IPS-18a (cell line): ENCODE measurements at regions not wholly inside any gene's neighbourhood (a gene's known extent, or its start where the extent isn't known, plus 50 kb on each side); places are given as distances from the start of the nearest gene placed in this dataset.

Source experiments
- H3K27ac ChIP-seq: one replicate; pipeline ENCODE4 v1.5.1; 2013; ENCODE audit warnings: low read length
- H3K27me3 ChIP-seq: one replicate; pipeline ENCODE4 v1.6.1; 2013; ENCODE audit warnings: mild to moderate bottlenecking, low read length; ENCODE audit not compliant: control insufficient read depth, insufficient read depth
- H3K36me3 ChIP-seq: one replicate; pipeline ENCODE4 v1.6.1; 2013; ENCODE audit warnings: low read depth, low read length; ENCODE audit not compliant: control insufficient read depth
- H3K4me1 ChIP-seq: one replicate; pipeline ENCODE4 v1.6.1; 2013; ENCODE audit warnings: low read depth, low read length; ENCODE audit not compliant: control insufficient read depth
- H3K4me3 ChIP-seq: one replicate; pipeline ENCODE4 v1.5.1; 2013; ENCODE audit warnings: low read length
- H3K9ac ChIP-seq: one replicate; pipeline ENCODE4 v1.6.1; 2013; ENCODE audit warnings: mild to moderate bottlenecking, low read length, moderate library complexity
- H3K9me3 ChIP-seq: one replicate; pipeline ENCODE4 v1.6.1; 2013; ENCODE audit warnings: low read depth, low read length; ENCODE audit not compliant: control insufficient read depth

DNA sequence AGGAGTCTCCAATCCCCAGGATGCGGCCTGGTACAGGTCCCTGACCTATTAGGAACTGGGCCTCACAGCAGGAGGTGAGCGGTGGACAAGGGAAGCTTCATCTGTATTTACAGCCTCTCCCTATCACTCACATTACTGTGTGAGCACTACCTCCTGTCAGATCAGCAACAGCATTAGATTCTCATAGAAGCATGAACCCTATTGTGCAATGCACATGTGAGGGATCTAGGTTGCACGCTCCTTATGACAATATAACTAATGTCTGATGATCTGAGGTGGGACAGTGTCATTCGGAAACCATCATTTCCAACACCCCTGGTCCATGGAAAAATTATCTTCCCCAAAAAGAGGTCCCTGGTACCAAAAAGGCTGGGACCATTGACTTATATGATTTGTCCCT is 1000.5 kb downstream of the FLRT2 start:
- Histone ChIP-seq H3K9ac (no peak overlapping the region), H3K9me3 (no peaks in the 10 kb centered on the region), H3K4me3 (no peak overlapping the region), H3K36me3 (no peaks in the 10 kb centered on the region), H3K27ac (no peak overlapping the region), H3K27me3 (no peaks in the 10 kb centered on the region), H3K4me1 (no peaks in the 10 kb centered on the region)

DNA sequence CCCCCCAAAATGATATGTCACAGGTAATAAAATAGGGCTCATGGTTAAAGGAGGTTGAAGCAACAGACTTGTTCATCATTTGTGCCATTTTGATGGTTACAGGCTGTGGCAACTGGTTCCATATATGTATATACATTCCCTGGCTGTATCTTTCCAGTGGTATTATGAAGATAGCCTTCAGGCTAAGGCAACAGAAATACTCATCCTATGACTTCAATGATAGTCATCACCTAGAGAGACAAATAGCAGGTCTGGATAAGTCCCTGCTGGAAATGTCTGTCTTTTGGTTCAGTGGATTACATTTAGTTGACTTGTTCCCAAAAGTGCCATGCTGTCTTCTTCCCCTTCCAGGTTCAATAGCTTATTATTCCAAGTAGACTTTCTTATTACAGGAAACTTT is 997.4 kb downstream of the FLRT2 start:
- Histone ChIP-seq H3K4me1 (no peaks in the 10 kb centered on the region), H3K4me3 (no peak overlapping the region), H3K9me3 (no peaks in the 10 kb centered on the region), H3K9ac (no peak overlapping the region), H3K27ac (no peak overlapping the region), H3K27me3 (no peaks in the 10 kb centered on the region), H3K36me3 (no peaks in the 10 kb centered on the region)

DNA sequence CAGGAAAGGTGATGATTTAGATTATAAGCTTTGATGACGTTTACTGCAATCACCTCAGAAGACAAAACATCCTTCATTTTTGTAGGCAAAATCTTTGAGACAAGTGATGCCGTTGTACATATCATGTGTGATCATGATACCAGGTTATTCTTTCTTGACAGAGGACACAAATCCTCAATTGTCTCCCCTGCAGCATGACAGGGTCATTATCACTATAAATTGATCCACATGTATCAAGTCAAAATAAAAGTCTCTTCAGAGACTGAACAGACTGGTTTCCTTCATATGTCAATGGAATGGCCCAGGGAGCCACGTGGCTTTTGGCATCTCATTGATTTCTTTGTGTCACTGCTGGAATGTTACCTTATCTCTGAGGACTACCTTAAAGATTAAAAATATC is 995.7 kb downstream of the FLRT2 start:
- H3K4me1 ChIP-seq: no peaks in the 10 kb centered on the region
- no peaks in the 10 kb centered on the region for H3K27me3 ChIP-seq
- H3K9me3 ChIP-seq: no peaks in the 10 kb centered on the region
- H3K4me3 ChIP-seq: no peak overlapping the region
- H3K27ac ChIP-seq: no peak overlapping the region
- no peak overlapping the region for H3K9ac ChIP-seq
- H3K36me3 ChIP-seq: no peaks in the 10 kb centered on the region

DNA sequence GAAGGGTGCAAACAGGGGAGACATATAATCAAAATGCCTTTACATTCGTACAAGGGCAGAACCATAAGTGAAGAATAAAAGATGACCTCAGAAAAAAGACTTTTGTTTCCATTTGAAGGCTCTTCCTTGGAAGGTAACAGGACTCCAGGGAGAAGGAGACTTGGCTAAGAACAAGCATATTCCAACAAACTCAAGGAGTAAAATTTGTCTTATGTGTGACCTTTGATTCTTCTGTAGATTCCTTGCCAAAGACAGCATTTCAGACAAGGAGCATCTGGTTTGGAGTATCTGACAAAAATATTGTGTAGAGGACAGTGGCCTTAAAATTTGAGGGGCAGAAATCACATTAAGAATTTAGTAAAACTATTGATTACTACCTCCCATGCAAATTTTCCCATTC is 991.9 kb downstream of the FLRT2 start:
- H3K36me3 ChIP-seq: no peaks in the 10 kb centered on the region
- H3K27me3 ChIP-seq: no peaks in the 10 kb centered on the region
- no peaks in the 10 kb centered on the region for H3K4me1 ChIP-seq
- no peak overlapping the region for H3K9ac ChIP-seq
- H3K9me3 ChIP-seq: no peaks in the 10 kb centered on the region
- no peak overlapping the region for H3K27ac ChIP-seq
- H3K4me3 ChIP-seq: no peak overlapping the region

DNA sequence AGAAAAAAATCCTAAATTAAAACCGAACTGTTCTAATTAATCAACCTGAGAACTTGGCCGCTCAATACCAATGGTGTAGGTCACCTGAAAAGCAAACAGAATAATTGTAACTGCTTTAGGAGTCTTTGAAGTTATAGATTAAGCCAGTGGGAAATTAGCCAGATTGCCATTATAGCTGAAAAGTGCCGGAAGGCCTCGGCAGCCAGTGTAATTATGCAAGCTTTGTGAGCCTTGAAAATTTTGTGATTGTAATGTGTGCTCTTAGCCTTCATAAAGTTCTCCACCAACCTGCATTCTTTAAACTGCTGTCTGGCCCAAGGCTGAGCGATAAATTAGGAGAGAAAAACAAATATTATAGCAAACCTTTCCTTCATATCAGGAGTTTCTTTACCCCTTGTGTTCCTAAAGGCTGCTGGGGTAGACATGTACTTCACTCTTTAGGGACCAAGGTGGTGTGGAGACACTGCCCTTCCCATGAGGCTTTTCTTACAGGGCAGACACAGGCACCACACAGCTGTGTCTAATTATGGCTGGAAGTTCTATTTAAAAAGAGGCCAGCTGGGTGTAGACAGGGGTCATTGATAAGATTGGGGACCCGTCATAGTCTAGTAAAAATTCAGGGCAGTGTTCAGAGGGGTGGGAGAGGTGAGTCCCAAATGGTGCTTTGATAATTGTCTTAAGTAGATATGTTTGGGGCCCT is 991.2 kb downstream of the FLRT2 start:
- Histone ChIP-seq H3K9ac (no peak overlapping the region), H3K9me3 (no peaks in the 10 kb centered on the region), H3K27ac (no peak overlapping the region), H3K27me3 (no peaks in the 10 kb centered on the region), H3K36me3 (no peaks in the 10 kb centered on the region), H3K4me3 (no peak overlapping the region), H3K4me1 (no peaks in the 10 kb centered on the region)

DNA sequence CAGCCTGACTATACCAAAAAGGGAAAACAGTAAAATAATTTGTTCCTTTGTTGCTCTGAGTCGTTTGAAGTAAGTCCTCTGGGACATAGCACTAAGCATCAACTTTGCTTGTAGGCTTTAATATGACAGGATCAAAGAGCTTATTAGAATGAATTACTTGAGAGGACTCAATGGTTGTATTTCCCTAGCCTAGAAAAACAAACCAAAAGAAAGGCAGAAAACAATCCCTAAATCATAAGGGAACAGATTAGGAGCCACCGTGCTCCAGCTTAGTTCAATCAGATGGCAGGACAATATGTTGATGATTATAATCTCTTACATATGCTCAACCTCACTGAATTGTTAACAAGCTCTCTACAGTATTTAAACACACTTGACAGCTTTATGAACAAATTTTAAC is 988.4 kb downstream of the FLRT2 start:
- H3K36me3 ChIP-seq: no peaks in the 10 kb centered on the region
- no peak overlapping the region for H3K4me3 ChIP-seq
- no peaks in the 10 kb centered on the region for H3K27me3 ChIP-seq
- H3K27ac ChIP-seq: no peak overlapping the region
- no peak overlapping the region for H3K9ac ChIP-seq
- H3K9me3 ChIP-seq: no peaks in the 10 kb centered on the region
- H3K4me1 ChIP-seq: no peaks in the 10 kb centered on the region

DNA sequence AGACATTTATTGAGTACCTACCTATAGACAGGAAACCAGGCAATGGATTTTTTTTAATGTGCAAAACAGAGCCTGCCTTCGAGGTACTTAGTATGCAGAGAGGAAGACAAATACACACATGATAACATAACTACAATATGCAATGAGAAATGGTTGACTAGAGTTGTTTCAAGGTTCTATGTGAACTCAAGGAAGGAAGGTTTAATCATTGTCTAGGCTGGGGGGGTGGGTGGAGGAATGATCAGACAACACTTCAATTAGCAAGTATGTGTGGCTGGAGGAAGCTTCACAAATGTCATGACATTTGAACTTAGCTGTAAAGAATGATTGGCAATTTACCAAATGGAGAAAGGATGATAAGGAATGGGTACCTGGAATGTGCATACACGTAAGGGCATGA is 985.3 kb downstream of the FLRT2 start:
- Histone ChIP-seq H3K9me3 (no peaks in the 10 kb centered on the region), H3K27ac (no peak overlapping the region), H3K27me3 (no peaks in the 10 kb centered on the region)

DNA sequence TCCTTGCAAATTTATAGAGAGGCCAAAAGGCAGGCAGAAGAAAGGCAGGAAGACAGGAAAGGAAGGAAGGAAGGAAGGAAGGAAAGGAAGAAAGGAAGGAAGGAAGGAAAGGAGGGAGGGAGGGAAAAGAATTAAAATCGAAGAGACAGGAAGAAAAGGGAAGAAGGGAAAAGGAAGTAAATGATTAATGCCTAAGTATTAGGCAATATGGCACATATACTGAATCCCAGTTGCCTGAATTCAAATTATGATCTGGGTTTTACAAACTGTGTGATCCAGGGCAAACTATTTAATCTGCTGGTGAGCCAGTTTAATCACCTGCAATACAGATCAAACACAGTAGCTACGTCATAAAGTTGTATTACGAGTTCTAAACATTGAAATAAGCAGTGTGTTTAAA is 983.6 kb downstream of the FLRT2 start:
- H3K36me3 ChIP-seq: no peaks in the 10 kb centered on the region
- no peak overlapping the region for H3K4me3 ChIP-seq

More for the DNA sequence above, 985.3 kb downstream of the FLRT2 start:
- H3K4me1 ChIP-seq: no peaks in the 10 kb centered on the region
- no peak overlapping the region for H3K4me3 ChIP-seq
- no peak overlapping the region for H3K9ac ChIP-seq
- H3K36me3 ChIP-seq: no peaks in the 10 kb centered on the region

DNA sequence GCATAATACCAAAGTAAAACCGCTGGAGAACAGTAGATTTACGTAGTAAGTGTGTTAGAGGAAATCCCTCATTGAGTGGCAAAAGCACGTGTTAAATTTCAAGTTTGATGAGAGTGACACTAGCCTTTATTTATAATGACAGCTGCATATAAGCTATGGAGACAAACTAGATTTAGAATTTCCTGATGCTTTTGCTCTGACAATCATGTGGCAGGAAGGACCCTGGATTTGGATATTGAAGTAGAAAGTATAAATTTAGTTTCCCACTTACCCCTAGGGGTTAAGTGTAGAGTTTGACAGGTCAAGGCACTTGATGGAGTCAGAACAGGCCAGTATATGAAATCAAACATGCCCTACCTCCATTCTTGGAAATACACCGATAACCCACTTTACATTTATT is 983.1 kb downstream of the FLRT2 start:
- H3K27ac ChIP-seq: no peak overlapping the region

More for the DNA sequence above, 983.6 kb downstream of the FLRT2 start:
- Histone ChIP-seq H3K9me3 (no peaks in the 10 kb centered on the region), H3K9ac (no peak overlapping the region), H3K27ac (no peak overlapping the region), H3K4me1 (no peaks in the 10 kb centered on the region), H3K27me3 (no peaks in the 10 kb centered on the region)

DNA sequence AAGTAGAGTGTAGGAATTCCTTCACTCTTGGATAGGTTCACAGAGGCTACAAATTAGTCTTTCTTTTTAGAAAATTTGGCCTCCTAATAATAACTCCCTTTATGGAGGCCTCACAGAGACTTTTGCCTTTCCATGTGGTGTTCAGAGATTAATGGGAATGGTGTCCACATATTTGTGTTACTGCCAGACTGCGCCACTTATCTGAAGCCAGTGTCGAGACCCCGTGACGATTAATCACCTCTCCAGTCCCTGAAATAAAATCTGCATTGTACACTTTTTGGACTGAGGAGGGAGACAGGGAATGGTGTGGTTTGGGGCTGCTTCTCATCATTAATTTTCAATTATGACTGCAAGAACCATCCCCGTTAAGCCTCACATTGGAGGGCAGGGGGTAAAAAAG is 980.5 kb downstream of the FLRT2 start:
- Histone ChIP-seq H3K4me3 (no peak overlapping the region), H3K27me3 (no peaks in the 10 kb centered on the region)

More for the DNA sequence above, 983.1 kb downstream of the FLRT2 start:
- H3K9me3 ChIP-seq: no peaks in the 10 kb centered on the region
- no peaks in the 10 kb centered on the region for H3K4me1 ChIP-seq
- no peaks in the 10 kb centered on the region for H3K36me3 ChIP-seq
- no peak overlapping the region for H3K4me3 ChIP-seq
- H3K27me3 ChIP-seq: no peaks in the 10 kb centered on the region
- no peak overlapping the region for H3K9ac ChIP-seq

DNA sequence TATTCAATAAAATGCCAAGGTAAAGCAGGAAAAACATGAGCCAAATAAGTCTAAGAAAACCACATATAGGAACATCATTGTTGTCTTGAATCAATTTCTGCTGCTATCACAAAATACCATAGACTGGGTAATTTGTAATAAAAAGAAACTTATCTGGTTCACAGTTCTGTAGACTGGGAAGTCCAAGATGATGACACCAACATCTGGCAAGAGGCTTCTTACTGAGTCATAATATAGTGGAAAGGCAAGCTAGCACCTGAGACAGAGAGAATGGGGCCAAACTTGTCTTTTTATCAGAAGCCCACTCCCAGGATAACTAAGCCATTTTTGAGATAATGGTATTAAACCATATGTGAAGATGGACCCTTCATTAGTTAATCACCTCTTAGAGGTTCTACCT is 975.9 kb downstream of the FLRT2 start:
- Histone ChIP-seq H3K27ac (no peak overlapping the region), H3K27me3 (no peaks in the 10 kb centered on the region), H3K9ac (no peak overlapping the region), H3K4me1 (no peaks in the 10 kb centered on the region), H3K4me3 (no peak overlapping the region), H3K9me3 (no peaks in the 10 kb centered on the region), H3K36me3 (no peaks in the 10 kb centered on the region)

More for the DNA sequence above, 980.5 kb downstream of the FLRT2 start:
- Histone ChIP-seq H3K27ac (no peak overlapping the region), H3K9me3 (no peaks in the 10 kb centered on the region), H3K9ac (no peak overlapping the region), H3K36me3 (no peaks in the 10 kb centered on the region), H3K4me1 (no peaks in the 10 kb centered on the region)

DNA sequence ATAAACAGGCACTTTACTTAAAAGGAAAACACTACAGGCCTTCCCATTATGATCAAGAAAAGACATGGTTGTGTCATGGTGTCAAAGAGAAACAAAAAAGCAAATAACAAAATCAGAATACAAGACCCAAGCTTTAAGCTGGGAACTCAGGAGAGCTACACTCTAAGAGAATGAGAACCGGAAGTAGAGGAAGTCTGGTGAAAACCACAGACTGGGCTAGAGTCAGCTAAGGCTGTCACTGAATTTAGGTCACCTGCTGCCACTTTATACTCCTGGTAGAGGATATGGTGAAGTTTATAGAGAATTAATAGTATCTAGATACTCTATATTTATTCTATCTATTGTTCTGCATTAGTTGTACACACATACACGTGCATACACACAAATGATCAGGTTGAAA is 971.7 kb downstream of the FLRT2 start:
- no peaks in the 10 kb centered on the region for H3K36me3 ChIP-seq
- no peaks in the 10 kb centered on the region for H3K4me1 ChIP-seq
- no peak overlapping the region for H3K4me3 ChIP-seq
- no peaks in the 10 kb centered on the region for H3K9me3 ChIP-seq
- H3K9ac ChIP-seq: no peak overlapping the region
- no peaks in the 10 kb centered on the region for H3K27me3 ChIP-seq
- H3K27ac ChIP-seq: no peak overlapping the region
